ENCODE measurements at regions not wholly inside any gene's neighbourhood (a gene's known extent, or its start where the extent isn't known, plus 50 kb on each side); places are given as distances from the start of the nearest gene placed in this dataset.

- Histone ChIP-seq H3K9me1 (ENCODE audit: control insufficient read depth, insufficient read depth, low read length) (no peaks in the 10 kb centered on the region), H3K27ac (ENCODE audit: extremely low read depth, low read depth, low read length) (no peak overlapping the region), H3K36me3 (ENCODE audit: control insufficient read depth, insufficient read depth, low read length) (no peaks in the 10 kb centered on the region), H4K20me1 (replicated peaks; ENCODE audit: control insufficient read depth, insufficient read depth, low read length) (no peaks in the 10 kb centered on the region), H3K4me3 (no peak overlapping the region), H3K27me3 (ENCODE audit: control insufficient read depth in 2 of 2, insufficient read depth in 2 of 2, low read length in 2 of 2) (no peaks in the 10 kb centered on the region), H3K4me1 (replicated peaks in 1 of 2; ENCODE audit: control insufficient read depth in 2 of 2, insufficient read depth in 2 of 2, low read length in 2 of 2) (no peaks in the 10 kb centered on the region), H3K4me2 (ENCODE audit: insufficient read depth, low read length) (no peak overlapping the region), H3K9ac (ENCODE audit: insufficient read depth in 1 of 2, low read depth in 2 of 2, low read length in 2 of 2) (no peak overlapping the region), H3K9me3 (replicated peaks; ENCODE audit: control insufficient read depth, insufficient read depth, low read depth, low read length) (no peaks in the 10 kb centered on the region), H2AFZ (ENCODE audit: low read depth, low read length) (no peak overlapping the region), H3K79me2 (ENCODE audit: control insufficient read depth, insufficient read depth, low read length) (no peaks in the 10 kb centered on the region)
- WGBS (ENCODE audit: insufficient coverage, low coverage, missing lambda C conversion rate) = 0% methylated on average over 3 of the region's 3 CpGs
- no TSS peak for BruUV-seq (replicated peaks)
- intact Hi-C loops (cut with micrococcal nuclease) (no loop called here), in situ Hi-C loops (cut with MboI) (no loop called here)
- ChIA-PET CTCF (ENCODE audit: low intra/inter-chr PET ratio) (no interaction called here), POLR2A (no interaction called here)
- TF ChIP-seq ZNF165 (CRISPR knock-in tag; IDR thresholded peaks at IDR 0.05; ENCODE audit: borderline replicate concordance) (no peak), CBFB (CRISPR knock-in tag; IDR thresholded peaks at IDR 0.05) (no peak), MTF1 (CRISPR knock-in tag; IDR thresholded peaks at IDR 0.05; ENCODE audit: borderline replicate concordance) (no peak), ATF2 (CRISPR knock-in tag; IDR thresholded peaks at IDR 0.05) (no peak)
- DNase-seq (ENCODE audit: extremely low read depth in 1 of 4, low spot score in 3 of 4) (no peak), FAIRE-seq (no peak), ATAC-seq (no peak)
Measured at GRCh38 chr11:92276773-92277172, 52.2 kb downstream of the FAT3 start.

- Histone ChIP-seq H3K9me3 (replicated peaks; ENCODE audit: control insufficient read depth, insufficient read depth, low read depth, low read length) (no peaks in the 10 kb centered on the region), H2AFZ (ENCODE audit: low read depth, low read length) (no peak overlapping the region), H3K4me1 (replicated peaks in 1 of 2; ENCODE audit: control insufficient read depth in 2 of 2, insufficient read depth in 2 of 2, low read length in 2 of 2) (no peaks in the 10 kb centered on the region), H3K27ac (ENCODE audit: extremely low read depth, low read depth, low read length) (no peak overlapping the region), H3K4me2 (ENCODE audit: insufficient read depth, low read length) (no peak overlapping the region), H3K9ac (ENCODE audit: insufficient read depth in 1 of 2, low read depth in 2 of 2, low read length in 2 of 2) (no peak overlapping the region), H3K36me3 (ENCODE audit: control insufficient read depth, insufficient read depth, low read length) (no peaks in the 10 kb centered on the region), H3K9me1 (ENCODE audit: control insufficient read depth, insufficient read depth, low read length) (no peaks in the 10 kb centered on the region), H3K79me2 (ENCODE audit: control insufficient read depth, insufficient read depth, low read length) (no peaks in the 10 kb centered on the region), H4K20me1 (replicated peaks; ENCODE audit: control insufficient read depth, insufficient read depth, low read length) (no peaks in the 10 kb centered on the region), H3K4me3 (no peak overlapping the region), H3K27me3 (ENCODE audit: control insufficient read depth in 2 of 2, insufficient read depth in 2 of 2, low read length in 2 of 2) (no peaks in the 10 kb centered on the region)
- TF ChIP-seq ZNF561 (CRISPR knock-in tag; conservative IDR thresholded peaks at IDR 0.05) (no peak), PTBP1 (IDR thresholded peaks at IDR 0.05; ENCODE audit: low read depth, low read length) (no peak), HSF4 (CRISPR knock-in tag; IDR thresholded peaks at IDR 0.05; ENCODE audit: borderline replicate concordance) (no peak), ZNF785 (CRISPR knock-in tag; IDR thresholded peaks at IDR 0.05) (no peak), STAT5B (CRISPR knock-in tag; IDR thresholded peaks at IDR 0.05) (no peak), ZNF79 (CRISPR knock-in tag; IDR thresholded peaks at IDR 0.05; ENCODE audit: low read depth) (no peak), CBX5 (IDR thresholded peaks at IDR 0.05; ENCODE audit: borderline replicate concordance, low read depth) (no peak), RFX5 (IDR thresholded peaks at IDR 0.05; ENCODE audit: low read depth, low read length) (no peak)
- ATAC-seq (no peak), DNase-seq (ENCODE audit: extremely low read depth in 1 of 4, low spot score in 3 of 4) (no peak), FAIRE-seq (no peak)
- no TSS peak for BruUV-seq (replicated peaks)
- POLR2A ChIA-PET = no interaction called here
- WGBS (ENCODE audit: insufficient coverage, low coverage, missing lambda C conversion rate) = 10% methylated on average over 1 of the region's 1 CpG
- intact Hi-C loops (cut with micrococcal nuclease) (no loop called here), in situ Hi-C loops (cut with MboI) (no loop called here)
- CTCF ChIA-PET (ENCODE audit: low intra/inter-chr PET ratio) = no interaction called here
Measured at GRCh38 chr11:92277871-92278270, 53.3 kb downstream of the FAT3 start.

Data from K562 (cell line).